Anterior cingulate cortex (tissue), 58 donors: ENCODE measurements at regions not wholly inside any gene's neighbourhood (a gene's known extent, or its start where the extent isn't known, plus 50 kb on each side); places are given as distances from the start of the nearest gene placed in this dataset.
"Not testable (repeated sequence)": the region's sequence is repeated elsewhere in the genome, so short reads cannot be mapped to it uniquely, and the experiment has no call there.

Experiments
- DNase-seq, 58 donors: peaks; one replicate each; lab custom pipeline; 2025; lab: John Stamatoyannopoulos, UW

DNA sequence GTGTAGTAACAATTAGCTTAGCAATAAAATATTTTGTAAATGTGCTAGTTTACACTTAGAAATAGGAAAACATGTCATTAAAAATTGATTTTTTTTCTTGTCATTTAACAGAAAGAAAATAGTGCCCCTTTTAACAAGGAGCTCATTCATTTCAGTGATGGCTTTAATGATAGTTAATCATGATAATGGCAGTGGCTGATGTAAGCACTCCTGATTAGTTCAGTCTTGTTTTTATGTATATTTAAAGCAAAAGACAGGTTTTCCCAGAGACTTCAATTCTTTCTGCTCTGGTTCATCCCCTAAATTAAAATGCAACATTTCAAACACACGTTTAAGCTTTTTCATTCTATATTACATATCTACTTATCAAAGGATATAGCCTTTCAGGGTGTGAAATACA is 1039.5 kb upstream of the PCDH7 start:
- DNase-seq: no peak

DNA sequence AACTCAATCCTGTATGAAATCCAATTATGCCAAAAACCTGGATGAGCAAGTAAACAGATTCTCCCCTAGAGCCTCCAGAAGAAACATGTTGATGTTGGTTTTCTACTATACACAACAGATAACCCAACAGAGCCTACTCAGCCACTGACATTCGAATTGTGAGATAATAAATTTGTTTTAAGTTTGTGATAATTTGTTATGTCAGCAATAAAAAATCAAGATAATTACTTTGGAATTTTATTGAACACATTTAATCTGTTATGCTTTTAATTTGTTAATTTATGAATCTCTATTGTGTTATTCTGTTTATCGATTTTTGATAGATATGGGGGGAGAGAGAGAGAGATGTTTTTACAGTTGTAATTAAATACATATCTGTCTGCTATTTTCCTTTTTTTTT is 1016.1 kb upstream of the PCDH7 start:
- no peak for DNase-seq

DNA sequence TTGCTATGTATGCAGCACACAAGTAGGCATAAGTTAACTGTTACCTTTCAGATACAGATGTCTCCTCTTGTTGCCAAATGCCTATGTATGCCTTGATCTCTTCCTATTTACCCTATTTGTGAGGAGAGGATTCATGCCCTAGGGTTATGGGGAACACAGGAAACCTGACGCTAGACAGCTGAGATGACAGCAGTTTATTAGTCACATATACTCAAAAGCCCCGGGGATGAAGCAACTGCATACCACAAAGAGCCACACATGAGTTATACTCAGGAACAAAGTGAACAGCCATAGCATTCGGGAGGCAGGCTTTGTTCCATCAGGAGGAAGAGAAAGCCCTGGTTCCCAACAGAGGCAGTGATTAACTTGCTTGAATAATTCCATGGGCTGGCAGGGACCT is 1011.7 kb upstream of the PCDH7 start:
- DNase-seq: no peak

DNA sequence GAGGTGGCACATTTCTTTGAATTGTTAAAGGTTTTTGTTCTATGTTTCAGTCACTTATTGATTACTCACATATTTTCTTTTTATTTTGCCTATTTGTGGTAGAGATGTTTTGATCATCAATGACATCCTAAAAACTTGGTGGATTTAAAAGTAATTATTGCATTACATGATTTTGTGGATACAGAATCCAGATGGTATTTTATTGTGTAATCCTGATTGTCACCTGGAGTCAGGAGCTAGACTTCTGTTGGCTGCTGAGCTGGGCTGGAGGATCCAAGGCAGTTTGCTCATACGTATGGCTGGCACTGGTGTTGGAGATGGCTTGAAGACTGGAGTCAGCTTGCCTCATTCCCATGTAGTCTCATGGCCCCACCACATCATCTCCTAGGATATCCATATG is 1009.6 kb upstream of the PCDH7 start:
- DNase-seq: no peak

DNA sequence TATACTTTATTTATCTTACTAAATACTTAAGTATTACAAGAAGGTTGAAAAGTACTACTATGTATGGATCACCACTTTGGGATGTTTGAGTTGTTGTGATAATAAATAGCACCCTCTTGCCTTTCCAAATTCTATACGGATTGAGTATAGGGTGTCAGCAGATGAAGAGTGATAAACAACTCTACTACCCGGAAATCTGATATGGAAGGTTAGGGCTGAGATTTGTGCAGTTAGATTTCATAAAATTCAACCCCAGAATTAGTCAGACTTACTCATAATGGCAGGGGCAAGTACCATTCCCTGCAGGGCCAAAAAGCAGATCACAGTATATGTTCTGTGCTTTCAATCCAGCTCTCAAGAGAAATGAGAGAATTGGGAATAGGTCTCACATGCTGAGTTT is 1008.9 kb upstream of the PCDH7 start:
- no peak for DNase-seq

DNA sequence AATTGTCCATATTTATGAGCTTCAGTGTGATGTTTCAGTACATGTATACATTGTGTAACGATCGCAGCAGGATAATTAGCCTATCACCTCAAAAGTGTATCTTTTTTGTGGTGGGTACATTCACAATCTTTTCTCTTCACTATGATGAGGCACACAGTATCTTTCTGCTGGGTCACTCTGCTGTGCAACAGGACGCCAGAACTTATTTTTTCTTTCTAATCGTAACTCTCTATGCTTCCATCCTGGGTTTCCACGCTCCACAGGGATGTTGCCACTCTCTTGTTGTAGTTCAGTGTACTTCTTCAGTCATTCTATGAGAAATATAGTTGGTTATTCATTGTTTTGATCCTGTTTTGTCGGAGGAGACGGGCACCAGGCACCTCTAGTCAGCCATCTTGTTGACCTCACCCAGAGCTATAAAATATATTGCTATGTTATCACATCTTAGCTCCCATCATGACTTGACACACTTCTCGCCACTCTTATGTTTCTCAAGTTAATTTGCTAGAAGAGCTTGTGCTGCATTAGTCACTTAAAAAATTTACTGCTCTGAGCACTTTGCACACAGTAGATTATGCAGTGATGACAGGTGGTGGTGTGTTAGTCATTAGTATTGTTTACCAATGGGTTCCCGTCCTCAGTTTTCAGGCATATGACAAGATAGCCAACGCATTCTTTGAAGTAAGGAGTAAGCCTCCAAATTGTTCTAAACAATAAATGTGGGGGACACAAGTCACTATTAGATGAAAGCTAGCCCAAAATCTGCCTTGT is 1002.7 kb upstream of the PCDH7 start:
- DNase-seq: no peak

DNA sequence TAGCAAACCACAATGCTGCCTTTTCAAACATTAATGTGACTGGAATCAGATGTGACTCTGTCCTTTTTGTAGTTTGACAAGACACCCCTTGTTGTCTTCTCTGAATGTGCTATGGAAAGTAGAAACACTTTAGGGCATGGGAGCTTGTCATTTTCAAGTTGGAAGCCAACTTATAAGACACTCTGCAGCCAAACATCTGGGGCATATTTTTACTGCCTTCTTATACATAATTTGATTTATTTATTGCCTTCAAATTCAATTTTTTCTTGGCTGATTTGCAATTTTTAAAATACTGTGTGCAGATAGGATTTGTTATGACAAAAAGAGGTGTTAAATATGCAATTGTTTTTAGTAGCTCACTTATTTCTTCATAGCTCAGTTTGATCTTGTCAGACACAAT is 1002.0 kb upstream of the PCDH7 start:
- DNase-seq: no peak

DNA sequence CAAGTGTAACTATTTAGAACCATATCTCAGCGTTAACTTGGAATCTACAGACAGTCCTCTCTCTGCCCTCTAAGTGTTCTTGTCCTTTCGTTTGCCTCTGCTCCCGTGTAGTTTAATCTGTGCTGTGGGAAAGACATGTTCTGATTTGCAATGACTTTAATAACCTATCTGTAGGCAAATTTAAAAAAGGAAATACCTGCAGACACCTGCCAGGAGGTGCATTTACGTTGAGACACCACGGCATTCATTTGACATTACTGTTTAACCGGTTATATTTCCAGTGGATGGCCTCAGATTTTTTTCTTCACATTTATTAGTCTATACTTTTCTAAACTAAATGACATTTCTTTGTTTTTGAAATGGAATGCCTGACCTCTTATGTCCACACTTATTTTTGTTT is 997.9 kb upstream of the PCDH7 start:
- no peak for DNase-seq

DNA sequence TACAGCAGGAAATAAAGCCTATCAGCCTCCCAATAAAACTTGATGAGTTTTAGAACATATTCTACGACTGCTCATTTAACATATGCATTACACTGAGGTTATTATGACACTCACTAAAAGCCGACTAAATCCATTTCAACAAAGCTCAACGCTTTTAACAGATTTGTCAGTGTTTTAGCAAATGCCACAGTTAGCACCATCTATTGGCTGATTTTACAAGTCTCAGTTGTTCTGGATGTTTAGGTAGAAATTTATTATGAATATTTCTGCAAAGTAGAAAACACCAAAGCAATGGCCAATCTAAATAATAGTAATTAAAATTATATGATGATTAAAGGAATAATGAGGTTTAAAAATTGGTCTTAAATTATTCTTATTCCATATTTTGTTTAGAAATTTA is 993.2 kb upstream of the PCDH7 start:
- DNase-seq: no peak

DNA sequence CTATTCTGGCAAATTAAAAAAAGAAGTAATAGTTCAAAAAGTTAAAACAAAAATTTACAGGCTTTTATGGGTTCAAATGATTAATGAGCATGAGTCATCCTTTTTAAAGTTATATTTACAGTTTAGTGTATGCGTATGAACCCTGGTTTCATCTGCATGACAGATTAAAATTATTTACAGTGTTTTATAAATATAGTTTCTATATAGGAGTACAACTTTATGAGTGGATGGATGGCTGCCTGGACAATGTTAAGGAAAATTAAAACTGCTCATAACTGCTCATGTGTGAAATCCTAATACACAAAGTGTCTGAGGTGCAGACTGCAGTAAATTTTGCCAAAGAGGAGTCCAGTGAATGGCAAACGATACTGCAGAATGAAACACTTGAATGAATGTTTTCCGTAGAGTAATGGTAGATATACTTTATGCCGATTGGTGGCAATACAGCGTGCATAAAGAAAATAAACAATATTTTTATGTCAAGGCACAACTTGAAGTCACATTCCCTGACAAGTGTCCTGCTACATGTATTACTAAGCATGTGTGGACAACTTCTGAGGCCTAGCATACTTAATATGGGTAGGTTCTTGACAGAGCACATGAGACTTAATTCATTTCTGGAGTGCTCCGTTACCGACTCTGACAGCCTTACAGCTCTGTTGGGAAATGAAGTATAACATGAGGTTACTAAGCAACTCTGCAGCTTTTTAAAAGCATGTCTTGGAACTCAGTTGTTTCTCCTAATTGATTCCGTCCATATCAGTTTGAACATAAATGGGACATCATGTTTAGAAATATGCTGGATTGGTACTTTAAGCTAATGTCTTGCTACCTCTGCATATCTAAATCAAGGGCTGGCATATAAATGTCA is 985.6 kb upstream of the PCDH7 start:
- no peak for DNase-seq

DNA sequence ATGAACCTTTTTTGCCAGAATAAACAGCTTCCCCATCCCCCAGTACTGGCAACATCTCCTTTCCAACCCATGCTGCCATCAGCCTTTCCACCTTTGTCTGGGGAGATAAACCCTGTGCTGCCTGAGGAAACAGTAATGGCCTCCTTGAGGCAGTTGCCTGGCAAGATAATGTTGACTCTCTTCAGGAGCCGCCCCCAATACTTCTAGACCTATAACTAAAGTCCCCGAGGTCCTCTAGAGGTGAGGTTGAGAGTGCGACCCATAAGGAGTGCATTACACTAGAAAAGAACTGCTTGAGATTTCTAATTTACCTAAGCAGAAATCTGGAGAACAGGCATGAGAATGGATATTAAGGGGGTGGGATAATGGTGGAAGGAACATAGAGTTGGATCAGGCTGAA is 963.2 kb upstream of the PCDH7 start:
- DNase-seq: no peak

DNA sequence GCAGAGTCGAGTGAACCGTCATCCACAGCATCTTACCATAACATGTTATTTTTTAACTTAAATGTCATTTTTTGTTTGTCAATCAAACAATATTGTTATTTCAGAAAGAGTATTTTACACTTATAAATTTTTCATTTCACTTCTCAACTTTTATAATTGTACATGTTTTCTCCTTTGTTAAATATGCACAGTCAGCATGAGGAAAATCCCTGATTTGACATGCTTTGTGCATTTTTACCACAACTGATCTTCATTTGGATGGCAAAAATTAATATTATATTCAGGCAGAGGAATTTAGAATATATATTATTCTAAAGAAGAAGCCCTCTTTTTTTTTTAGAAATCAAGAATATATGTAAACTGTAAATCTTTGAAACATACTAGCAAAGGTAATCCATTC is 958.0 kb upstream of the PCDH7 start:
- no peak for DNase-seq

DNA sequence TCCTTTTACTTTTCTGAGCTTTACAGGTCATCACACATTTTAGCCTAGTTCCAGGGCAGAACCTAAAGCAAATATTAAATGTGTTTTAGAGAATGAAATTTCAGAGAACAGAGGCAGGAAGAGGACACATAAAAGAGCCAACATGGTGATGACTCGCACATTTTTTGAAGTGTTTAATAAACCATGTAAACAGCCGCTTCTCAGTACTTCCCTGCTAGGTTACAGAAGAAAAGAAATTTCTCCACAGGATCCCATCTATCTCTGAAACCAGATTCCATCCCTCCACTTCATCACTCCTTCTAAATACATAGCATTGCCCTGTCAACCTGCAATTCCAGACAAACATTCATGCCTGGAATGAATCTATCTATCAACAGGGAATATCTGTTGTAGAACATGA is 949.5 kb upstream of the PCDH7 start:
- DNase-seq: no peak

DNA sequence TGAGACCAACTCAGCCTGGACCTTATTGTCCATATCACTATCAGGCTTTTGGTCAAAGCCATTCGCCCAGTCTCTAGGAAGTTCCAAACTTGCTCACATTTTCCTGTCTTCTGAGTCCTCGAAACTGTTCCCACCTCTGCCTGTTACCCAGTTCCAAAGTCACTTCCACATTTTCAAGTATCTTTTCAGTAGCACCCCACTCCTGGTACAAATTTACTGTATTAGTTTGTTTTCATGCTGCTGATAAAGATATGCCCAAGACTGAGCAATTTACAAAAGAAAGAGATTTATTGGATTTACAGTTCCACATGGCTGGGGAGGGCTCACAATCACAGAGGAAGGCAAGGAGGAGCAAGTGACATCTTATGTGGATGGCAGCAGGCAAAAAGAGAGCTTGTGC is 932.0 kb upstream of the PCDH7 start:
- not testable (repeated sequence) for DNase-seq

DNA sequence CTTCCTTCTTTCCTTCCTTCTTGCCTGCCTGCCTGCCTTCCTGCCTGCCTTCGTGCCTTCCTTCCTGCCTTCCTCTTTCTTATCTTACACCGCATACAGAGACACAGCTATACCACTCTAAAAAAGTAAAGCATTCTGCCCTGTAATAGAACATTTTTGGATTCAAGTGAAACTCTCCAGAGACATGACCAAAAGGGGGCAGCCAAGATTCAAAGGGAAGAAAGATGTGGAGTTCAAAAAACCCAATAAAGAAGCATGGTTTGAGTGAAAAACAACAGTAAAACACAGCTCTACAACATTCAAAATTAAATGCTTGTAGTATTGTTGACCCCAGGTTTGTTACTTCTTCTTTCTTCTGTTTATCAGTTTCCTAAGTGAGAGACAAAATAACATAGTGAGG is 914.9 kb upstream of the PCDH7 start:
- DNase-seq: no peak

DNA sequence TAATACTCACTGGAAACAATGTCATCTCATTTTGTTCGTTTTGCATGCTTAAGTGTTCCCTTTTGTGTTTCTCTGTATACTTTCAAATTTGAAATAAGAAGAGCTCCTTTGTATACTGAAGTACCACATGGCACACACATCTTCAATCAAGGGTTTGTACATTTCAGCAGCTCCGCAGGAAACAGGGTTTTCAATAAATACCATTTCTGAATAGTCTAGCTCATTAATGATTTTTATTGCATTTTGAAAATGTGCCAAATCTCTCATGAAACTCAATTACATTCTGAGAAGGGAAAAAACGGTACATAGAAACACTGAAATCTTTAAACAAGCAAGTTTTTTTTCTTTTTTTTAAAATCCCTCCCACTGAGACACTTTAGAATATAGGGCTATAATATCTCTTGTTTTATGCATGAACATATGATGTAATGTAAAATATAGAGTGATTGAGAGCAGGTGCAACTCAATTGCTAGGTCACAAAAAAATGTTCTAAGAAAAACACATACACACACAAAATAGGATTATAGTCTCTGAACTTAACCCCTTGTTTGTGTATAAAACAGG is 914.2 kb upstream of the PCDH7 start:
- no peak for DNase-seq

DNA sequence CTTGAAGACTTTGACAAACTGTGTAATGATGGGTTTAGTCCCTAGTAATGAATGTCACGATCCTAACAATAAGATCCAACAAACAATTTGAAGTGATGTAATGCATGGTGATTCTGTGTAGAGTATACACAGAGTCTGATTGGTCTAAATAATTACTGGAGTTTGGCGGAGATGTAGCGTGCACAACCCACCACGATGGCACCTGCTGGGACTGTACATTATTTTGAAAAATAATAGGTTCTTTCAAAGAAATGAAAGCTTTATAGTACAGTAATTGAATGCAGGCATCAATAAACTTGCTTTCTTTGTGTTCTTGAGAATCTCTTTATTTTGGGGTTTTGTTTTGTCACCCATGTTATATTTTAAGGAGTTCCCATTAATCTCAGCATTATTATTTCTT is 902.2 kb upstream of the PCDH7 start:
- no peak for DNase-seq

DNA sequence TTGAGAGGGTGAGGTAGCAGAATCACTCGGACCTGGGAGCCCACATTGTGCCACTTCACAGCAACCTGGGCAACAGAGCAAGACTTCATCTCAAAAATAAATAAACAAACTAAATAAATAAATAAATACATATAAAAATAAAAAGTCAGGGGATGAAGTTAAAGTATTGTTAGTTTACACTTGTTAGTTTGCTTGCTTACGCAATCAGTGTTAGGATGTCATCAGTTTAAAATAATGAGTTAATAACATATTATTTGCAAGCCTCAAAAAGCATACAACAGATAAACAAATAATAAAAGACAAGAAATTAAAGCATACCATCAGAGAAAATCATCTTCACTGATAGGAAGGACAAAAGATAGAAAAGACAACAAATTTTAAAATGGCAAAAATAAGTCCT is 891.1 kb upstream of the PCDH7 start:
- no peak for DNase-seq

DNA sequence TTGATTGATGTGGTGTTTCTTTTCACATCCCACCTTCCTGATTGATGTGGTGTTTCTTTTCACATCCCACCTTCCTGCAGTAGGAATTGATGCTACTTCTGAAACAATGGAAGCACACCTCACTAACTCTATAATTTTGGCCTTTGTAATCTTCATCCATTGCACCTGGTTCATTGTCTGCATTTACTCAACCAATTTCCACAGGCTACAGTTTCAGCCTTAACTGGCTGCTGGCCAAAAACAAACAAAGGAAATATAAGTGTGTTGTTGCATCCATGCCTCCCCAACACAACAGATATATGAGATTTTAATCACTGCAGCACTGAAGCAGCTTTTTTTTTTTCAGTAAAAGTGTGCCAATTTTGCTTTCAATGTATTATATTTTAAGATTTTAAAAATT is 867.6 kb upstream of the PCDH7 start:
- no peak for DNase-seq

DNA sequence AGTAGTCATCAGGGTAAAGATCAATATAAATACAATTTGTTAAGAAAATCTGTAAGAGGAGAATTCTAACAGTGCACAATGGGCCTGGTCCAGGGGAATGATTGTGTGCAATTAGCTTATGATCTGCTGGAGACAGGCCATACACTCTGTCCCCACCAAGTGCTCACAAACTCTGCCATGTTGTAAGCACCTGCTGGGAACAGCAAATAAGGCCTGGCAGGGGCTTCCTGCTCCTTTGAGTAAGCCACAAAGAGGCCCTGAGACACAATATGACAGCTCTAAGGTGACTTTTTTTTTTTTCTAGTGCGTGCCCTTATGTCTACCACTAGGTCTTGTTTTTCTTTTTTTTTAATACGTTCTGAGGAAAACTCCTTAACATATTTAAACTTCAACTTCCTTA is 866.3 kb upstream of the PCDH7 start:
- DNase-seq: no peak

DNA sequence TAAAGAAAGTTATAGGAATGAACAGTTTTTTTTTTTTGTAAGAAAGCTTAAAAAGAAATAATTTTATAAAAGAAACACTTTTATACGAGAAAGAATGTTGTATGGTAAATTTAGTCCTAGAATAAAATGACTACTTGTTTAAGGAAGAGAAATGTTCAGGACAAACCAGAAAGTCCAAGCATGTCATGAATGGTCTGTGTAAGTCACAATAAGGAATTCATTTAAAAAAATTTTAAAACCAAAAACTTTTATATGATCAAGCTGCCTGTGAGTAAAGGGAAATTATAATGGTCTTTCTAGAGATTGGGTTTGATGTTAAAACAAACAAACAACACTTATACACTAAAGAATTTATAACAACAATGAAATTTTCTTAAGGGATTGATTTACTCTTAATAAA is 858.9 kb upstream of the PCDH7 start:
- DNase-seq: no peak

DNA sequence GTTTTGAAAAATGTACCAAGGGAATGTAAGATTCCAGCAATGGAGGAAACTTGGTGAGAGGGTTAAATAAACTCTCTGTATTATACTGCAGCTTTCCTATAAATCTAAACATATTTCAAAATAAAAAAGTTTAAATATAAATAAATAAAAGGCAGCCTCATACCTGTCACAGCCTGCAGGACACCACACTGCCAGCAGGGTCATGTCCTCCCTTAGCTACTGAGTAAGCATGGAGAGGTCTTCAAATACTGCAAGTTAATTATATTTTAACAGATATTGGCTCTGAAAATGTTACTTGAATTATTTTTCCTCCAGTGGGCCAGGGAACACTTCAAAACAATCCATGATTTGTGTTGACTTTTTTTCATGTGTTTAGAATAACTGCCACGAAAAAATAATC is 852.8 kb upstream of the PCDH7 start:
- DNase-seq: no peak
